CD1c-positive myeloid dendritic cell (primary cell): ENCODE measurements at regions not wholly inside any gene's neighbourhood (a gene's known extent, or its start where the extent isn't known, plus 50 kb on each side); places are given as distances from the start of the nearest gene placed in this dataset.
"Not testable (repeated sequence)": the region's sequence is repeated elsewhere in the genome, so short reads cannot be mapped to it uniquely, and the experiment has no call there.

ENCODE experiments used
- DNase-seq: peaks from one replicate; pipeline ENCODE4 v3.0.0-alpha.2; 2016; ENCODE audit errors: extremely low spot score

DNA sequence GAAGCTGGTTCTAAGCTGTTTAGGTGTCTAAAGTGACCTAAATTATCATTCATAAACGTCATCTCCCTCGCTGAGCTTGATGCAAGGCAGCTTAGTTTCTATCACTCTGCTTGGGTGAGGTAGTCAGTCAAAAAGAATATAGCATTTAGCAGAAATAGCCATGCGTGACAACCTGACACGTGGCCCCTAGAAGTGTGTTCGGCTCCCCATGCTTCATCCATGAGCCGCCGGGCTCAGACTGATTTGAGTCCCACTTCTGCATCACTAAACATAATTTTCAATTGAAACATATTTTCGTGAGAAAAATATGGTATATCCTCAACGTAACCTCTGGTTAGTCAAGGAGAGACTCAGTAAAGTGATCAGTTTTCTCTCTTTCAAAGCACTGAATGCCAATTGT, 459.8 kb downstream of the IRS2 start:
- DNase-seq: no peak

GRCh38 chr13:109323338-109323737, 463.0 kb downstream of the IRS2 start:
- no peak for DNase-seq

DNA sequence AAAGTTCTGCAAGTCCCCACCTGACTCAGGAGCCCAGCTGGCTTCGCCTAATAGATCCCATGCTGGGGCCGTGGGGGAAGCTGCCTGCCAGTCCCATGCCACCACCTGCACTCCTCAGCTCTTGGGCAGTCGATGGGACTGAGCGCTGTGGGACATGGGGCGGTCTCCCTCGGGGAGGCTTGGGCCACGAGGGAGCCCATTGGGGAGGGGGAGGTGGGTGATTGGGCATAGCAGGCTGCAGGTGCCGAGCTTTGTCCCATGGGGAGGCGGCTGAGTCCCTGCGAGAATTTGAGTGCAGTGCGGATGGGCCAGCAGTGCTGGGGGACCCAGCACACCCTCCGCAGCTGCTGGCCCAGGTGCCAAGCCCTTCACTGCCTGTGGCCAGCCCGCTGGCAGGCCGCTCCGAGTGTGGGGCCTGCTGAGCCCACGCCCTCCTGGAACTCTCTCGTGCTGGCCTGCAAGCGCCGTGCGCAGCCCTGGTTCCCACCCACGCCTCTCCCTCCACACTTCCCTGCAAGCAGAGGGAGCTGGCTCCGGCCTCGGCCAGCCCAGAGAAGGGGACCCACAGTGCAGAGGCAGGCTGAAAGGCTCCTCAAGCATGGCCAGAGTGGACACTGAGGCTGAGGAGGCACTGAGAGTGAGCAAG, 467.3 kb downstream of the IRS2 start:
- DNase-seq: no peak

DNA sequence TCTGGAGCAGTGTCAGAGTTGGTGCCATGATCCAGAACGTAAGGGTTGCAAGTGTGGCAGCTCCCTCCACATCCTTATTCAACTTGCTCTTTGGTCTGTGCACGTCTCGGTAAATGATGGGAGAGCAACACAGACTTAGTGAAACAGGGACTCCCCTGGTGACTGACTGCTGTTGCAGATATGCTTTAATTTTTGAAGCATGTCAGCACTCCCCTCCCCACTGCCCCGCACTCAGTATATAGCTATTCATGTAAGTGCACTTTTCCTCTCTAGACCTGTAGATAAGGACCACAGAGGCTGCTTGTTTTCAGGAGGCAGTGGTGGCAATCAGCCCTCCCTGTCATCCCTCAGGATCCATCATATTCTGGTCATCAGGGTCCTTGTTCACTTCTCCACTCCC, 470.9 kb downstream of the IRS2 start:
- no peak for DNase-seq

DNA sequence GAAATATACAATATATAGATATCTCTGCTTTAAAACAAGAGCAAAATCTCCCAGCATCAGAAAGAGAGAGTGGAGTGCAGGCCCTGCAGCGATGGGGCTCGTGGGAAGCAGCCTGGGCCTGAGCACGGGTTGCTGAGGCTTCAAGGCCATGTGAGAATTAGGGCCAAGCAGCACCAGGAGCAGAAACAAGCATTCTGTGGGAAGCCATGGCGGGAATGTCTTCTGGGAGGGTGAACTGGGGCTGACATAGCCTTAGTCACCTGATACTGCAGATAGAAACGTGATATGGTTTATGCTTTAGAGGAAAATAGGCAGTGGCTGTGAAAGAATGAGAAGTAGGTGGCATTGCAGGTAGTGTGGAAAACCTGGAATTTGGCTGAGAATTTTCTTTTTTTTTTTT, 472.3 kb downstream of the IRS2 start:
- DNase-seq: no peak

GRCh38 chr13:109312399-109312798, 474.0 kb downstream of the IRS2 start:
- no peak for DNase-seq

- DNase-seq: not testable (repeated sequence)
Observed at GRCh38 chr13:109311431-109311976, 474.9 kb downstream of the IRS2 start.

DNA sequence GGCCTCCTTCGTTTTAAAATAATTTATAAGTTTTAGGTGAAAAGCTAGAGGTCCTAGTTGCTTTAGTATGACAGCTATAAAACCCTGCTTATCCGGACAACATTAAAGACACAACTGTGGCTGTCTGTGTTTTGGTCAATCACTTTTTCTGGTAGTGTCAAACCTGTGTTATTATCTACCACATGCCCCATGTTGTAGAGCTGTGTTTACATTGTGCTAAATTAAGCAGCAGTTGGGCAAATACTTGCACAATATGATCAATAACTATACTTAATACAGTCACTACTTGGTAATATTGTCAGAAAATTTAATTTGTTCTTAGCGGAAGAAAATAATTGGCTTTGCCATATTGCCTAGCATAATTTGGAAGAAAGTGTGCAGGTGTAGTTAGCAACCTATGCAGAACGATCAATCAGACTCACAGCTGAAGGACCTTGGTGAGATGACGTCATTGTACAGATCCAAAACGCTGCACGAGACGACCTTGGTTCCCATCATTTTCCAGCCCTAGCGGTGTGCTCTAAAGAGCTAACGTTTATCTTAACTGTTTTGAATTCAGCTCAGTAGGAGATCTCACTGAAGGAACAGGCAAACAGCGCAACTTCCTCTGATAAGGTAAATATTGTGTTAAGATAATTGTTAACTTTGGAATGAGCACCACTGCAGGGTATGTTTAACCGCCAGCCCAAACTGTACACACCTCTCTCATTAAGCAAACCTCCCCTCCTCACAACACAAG, 476.6 kb downstream of the IRS2 start:
- DNase-seq: no peak

DNA sequence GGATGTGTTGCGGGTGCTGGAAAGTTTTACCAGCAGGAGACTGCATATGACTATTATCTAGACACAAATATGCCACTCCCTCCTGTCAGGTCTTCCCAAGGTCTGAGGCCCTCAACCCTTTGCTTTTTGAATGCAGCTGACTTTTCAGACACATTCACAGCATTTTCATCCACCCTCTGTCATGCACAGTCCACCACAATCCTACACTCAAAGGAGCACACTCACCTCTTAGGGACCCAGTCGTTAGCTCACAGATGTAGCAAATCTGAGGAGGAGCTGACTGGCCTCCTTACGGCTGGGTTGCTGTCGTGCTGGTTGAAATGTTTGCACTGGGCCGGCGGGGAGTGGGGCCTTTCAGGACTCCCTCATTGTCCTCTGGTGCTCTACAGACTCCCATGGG, 479.4 kb downstream of the IRS2 start:
- DNase-seq: no peak

DNA sequence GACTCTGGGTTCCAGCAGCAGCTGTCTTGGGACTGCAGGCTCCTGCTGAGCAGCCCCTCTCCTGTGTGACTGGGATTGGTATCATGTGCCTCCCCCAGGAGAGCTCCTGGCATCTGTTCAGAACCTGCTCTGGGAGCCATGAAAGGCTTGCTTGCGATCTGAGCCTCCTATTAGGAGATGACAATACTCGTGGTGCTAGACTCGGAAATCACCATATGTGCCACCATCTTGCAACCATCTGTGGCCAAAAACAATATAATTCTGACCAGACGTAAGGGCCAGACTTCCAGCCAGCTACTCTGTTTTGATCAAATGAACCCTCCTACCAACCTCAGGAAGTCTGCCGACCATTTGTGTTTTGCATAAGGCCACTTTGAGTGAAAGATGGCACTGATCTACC, 484.7 kb downstream of the IRS2 start:
- DNase-seq: no peak

DNA sequence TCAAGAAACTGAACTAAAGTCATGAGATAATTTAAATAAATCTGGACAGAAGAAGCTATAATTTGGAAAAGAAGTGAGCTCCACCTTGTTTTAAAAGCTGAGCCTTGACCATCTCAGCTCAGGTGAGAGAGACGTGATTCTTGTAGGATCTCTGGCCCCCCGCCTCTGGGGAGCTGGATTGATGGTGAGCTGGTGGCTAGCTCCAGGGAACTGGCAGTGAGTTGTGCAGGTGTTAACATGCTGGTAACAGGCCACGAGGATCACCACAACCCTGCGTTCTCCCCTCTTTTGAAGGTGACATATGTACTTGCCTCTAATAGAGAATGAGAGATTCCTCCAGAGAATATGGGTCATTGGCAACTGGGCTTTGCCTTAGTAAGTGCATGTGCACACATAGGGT, 485.1 kb downstream of the IRS2 start:
- DNase-seq: no peak

GRCh38 chr13:109297628-109298027, 488.8 kb downstream of the IRS2 start:
- DNase-seq: no peak

- DNase-seq: no peak
Observed at GRCh38 chr13:109293166-109293565, 493.2 kb downstream of the IRS2 start.

DNA sequence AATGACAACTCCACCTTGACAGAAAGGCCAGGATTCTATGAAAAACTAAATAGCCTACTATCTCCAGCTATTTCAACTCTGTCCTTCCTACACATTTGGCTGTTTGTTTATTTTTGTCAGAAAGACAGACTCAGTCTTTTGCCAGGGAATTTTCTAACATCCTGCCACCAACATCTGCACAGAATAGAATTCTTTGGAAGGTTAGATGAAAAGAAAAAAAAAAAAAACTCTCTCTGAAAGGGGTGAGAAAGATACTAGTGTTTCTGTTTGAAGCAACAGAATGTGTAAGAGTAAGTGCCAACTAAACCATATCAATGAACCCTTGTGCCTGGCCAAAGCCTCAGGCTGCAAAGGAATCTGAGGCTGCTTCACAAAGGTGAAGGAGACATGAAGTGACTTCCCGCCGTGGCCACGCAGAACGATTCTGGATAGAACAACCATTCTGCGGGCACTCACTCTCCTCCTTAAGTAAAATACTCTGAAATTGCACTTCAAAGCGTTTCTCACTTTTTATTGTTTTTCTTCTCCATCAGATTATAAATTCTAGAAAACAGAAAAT, 498.2 kb downstream of the IRS2 start:
- no peak for DNase-seq

DNA sequence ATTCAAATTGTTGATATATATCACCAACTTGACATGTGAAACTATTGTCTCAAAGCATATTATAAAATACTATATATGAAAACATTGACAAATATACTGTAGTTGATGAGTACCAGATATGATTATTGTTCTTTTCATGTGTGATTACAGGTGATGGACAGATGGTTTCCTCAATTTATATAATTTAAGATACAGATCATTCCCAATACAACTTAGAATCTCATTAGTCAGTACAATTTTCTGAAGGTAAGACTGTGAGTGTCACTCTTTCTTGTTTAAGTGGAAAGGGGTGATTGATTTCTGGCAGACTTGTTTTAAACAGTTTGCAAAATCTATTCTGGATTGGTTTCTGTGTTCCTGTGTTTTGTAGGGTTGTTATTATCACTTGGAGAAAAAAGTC, 498.8 kb downstream of the IRS2 start:
- no peak for DNase-seq

DNA sequence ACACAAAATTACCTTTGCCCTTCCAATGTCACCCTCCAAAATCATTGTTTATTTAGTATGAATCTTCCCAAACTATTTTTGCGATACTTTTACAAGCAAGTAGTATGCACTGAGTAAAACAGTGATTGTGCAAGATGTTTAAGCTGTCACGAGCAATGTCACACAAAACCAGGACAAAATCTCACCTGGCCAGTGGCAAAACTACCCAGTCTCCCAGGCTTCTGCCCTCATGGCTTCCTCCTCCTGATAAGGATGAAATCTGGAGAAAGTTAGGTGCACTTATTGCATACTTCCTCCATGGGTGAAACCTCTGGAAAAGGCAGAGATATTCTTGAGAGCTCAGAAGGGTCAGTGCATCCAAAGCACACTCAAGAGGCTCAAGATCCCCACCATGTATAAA, 500.8 kb downstream of the IRS2 start:
- no peak for DNase-seq

DNA sequence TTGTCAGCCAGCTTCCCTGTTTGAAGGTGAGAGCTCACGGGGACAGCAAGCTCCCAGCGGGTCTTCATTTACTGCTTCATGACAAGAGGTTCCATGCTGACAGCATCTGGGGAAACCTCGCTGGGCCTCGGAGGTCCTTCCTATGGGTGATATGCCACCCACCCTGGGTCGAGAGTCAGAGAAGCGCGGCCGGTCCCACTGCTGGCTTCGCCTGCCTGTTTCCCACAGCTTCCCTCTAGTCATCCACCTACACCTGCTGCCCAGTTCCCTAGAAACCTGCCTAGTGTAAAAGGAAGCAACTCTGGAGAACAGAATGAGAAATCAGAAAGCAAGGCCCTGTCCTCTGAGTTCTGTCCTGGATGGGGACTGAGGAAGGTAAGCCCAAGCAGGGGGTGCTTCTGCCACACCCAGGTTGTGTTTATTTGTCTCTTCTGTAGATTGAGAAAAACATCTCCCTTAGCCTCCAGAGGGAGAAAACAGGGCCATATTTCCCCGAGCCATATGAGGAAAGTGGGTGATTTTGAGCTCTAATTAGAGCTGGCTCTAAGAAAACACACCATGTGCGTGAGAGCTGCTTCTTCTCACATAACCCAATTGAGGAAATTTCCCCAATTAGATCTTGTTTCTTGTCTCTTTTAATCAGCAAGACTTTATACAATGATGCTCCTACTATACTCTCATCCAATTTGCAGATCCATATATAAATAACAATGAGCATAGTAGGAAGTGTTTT, 504.3 kb downstream of the IRS2 start:
- DNase-seq: no peak

- DNase-seq: no peak
Observed at GRCh38 chr13:109281017-109281902, 505.1 kb downstream of the IRS2 start.

DNA sequence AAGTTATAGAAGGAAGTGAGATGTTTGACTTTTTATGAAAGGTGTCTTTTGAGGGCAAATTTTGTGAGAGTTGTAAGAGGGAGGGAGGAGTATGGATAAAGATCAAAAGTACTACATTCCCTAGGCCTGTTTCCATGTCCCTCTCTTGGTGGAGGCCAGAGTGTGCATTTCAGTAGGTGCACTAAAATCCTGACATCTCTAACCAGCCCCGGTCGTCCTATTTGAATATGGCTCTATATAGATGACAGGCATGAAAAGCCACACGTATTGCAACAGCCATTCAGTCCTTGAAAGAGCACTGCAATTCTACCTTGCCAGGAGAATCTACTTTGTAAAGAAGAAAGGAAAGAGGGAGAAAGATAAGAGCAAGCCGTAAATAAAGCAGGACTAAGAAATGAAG, 510.1 kb downstream of the IRS2 start:
- no peak for DNase-seq

GRCh38 chr13:109275852-109276251, 510.5 kb downstream of the IRS2 start:
- no peak for DNase-seq

- no peak for DNase-seq
Observed at GRCh38 chr13:109275139-109275745, 511.1 kb downstream of the IRS2 start.
